ENCODE measurements at regions not wholly inside any gene's neighbourhood (a gene's known extent, or its start where the extent isn't known, plus 50 kb on each side); places are given as distances from the start of the nearest gene placed in this dataset.
"Not testable (repeated sequence)": the region's sequence is repeated elsewhere in the genome, so short reads cannot be mapped to it uniquely, and the experiment has no call there.

GRCh38 chr15:93820566-93820965, 410.8 kb upstream of the MCTP2 start:
- DNase-seq, result no peak

GRCh38 chr15:93819826-93820225, 411.5 kb upstream of the MCTP2 start:
- no peak for DNase-seq

- DNase-seq, result no peak
These were observed 414.5 kb upstream of the MCTP2 start for GRCh38 chr15:93816815-93817214.

- DNase-seq, result no peak
These were observed 420.1 kb upstream of the MCTP2 start for GRCh38 chr15:93811305-93811704.

- DNase-seq, result no peak
These were observed 421.8 kb upstream of the MCTP2 start for GRCh38 chr15:93809516-93809915.

GRCh38 chr15:93803421-93804152, 427.8 kb upstream of the MCTP2 start:
- peak; percentile 57 for DNase-seq

- DNase-seq, result no peak
These were observed 430.2 kb upstream of the MCTP2 start for GRCh38 chr15:93801206-93801605.

GRCh38 chr15:93800805-93801204, 430.6 kb upstream of the MCTP2 start:
- DNase-seq, result no peak

GRCh38 chr15:93789441-93789840, 441.9 kb upstream of the MCTP2 start:
- DNase-seq, result no peak

GRCh38 chr15:93780073-93780472, 451.3 kb upstream of the MCTP2 start:
- no peak for DNase-seq

GRCh38 chr15:93779341-93779740, 452.0 kb upstream of the MCTP2 start:
- DNase-seq, result no peak

GRCh38 chr15:93771196-93772030, 459.9 kb upstream of the MCTP2 start:
- DNase-seq, result no peak

GRCh38 chr15:93770788-93771187, 460.6 kb upstream of the MCTP2 start:
- DNase-seq, result no peak

GRCh38 chr15:93762036-93762435, 469.3 kb upstream of the MCTP2 start:
- no peak for DNase-seq

- DNase-seq, result no peak
These were observed 471.7 kb upstream of the MCTP2 start for GRCh38 chr15:93759629-93760028.

- DNase-seq, result no peak
These were observed 472.5 kb upstream of the MCTP2 start for GRCh38 chr15:93758824-93759223.

- no peak for DNase-seq
These were observed 482.7 kb upstream of the MCTP2 start for GRCh38 chr15:93748710-93749109.

GRCh38 chr15:93734976-93735375, 496.4 kb upstream of the MCTP2 start:
- not testable (repeated sequence) for DNase-seq

GRCh38 chr15:93730724-93731123, 500.6 kb upstream of the MCTP2 start:
- DNase-seq, result no peak

- no peak for DNase-seq
These were observed 509.2 kb upstream of the MCTP2 start for GRCh38 chr15:93722165-93722564.

GRCh38 chr15:93720607-93721006, 510.8 kb upstream of the MCTP2 start:
- no peak for DNase-seq

GRCh38 chr15:93719921-93720351, 511.4 kb upstream of the MCTP2 start:
- no peak for DNase-seq

GRCh38 chr15:93716615-93717231, 514.6 kb upstream of the MCTP2 start:
- no peak for DNase-seq

Measured in right kidney (tissue), 1 donor.